SKM-1 (cell line): ENCODE measurements at regions not wholly inside any gene's neighbourhood (a gene's known extent, or its start where the extent isn't known, plus 50 kb on each side); places are given as distances from the start of the nearest gene placed in this dataset.

Experiments
- DNase-seq: peaks from one replicate; lab custom pipeline; 2025; ENCODE audit not compliant: unreplicated experiment; lab: John Stamatoyannopoulos, UW

DNA sequence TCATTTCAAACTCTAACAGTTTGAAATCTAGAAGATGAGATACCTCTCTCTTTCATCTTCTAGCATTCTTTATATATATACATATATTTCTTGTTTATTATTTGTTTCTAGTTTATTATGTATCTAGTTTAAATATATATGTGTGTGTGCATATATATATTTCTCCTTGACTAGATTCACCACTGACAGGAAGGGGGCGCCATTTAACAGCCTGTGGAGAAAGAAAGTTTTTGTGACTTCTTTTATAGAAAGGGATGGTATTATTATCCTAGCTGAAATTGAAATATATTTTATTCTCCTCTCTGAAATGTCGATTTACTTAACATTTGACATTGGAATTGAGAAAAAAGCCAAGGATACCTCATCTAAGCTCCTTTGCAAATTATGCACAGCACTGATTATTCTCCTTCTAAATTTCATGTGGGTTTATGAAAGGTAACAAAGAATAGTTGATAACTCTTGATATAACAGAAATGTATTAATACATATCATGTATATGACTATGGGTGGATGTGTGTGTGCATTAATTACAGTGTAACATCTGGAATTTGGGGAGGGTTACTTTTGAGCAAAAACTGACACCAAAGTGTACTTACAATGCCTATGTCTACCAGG, 160.7 kb upstream of the NT5C1B start:
- peak; percentile 4 for DNase-seq

DNA sequence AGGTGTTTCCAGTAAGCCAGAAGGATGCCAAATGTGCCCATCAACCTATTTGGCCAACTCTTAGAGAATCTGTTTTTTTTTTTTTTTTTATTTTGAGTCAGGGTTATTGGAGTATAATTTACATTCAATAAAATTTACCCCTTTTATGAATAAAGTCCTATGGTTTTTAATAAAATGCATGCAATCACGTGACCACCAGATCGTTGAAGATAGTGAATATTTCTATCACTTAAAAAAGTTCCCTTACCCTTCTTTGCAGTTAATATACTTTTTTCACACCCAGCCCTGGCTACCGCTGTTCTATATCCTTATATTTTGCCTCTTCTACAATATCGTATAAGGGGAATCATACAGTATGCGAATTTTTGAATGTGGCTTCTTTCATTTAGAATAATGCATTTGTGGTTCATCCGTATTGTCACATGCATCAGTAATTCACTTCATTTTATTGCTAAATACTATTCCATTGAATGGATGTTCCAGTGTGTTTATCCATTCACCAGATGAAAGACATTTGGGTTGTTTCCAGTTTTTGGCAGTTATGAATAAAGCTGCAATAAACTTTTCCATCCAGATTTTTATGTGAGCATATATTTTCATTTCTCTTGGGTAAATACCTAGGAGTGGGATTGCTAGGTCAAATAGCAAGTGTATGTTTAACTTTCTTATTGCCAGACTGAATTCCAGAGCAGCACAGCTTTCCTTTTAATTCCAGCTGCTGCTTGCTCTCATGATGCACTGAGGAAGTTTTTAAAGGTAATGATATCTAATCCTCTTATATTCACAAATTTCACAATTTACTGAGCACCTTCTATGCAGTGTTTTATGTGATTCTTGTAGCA, 156.3 kb upstream of the NT5C1B start:
- DNase-seq, result no peak

DNA sequence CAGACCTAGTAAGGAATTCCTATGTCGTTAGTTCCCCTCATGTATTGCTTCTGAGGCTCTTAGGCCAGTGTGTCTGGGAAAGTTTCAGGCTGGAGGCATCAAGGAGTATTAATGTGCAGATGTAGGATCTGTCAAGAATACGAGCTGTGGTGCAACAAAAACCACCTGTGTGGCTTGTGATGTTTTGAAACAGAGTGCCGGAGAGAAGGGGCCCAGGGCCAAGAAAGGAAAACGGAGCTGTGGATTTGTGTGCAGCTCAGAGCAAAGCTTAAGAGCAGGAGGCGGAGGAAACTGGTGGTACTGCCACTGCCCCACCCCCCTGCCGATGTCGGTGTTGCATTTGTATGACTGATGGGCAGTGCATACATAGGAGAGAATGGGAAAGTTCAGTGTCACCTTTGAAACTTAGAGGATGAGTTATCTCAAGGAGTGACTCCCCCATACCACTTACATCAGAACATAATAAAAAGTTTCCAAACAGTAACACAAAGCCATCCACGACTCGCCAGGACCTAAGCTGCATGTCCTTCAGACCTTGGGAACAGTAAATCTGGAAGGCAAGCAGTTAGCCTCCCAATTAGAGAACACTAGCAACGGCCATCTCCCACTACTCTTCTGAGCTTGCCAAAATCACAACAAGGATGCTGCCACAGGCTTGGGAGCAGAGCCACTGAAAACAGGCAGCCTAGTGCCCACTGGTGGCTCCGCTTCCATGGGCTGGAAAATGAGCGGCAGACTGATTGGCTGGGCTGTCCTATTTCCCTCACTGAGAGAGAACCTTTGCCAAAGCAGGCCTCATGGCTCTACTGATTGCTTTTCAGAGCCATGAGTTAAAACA, 152.7 kb upstream of the NT5C1B start:
- DNase-seq, result no peak

DNA sequence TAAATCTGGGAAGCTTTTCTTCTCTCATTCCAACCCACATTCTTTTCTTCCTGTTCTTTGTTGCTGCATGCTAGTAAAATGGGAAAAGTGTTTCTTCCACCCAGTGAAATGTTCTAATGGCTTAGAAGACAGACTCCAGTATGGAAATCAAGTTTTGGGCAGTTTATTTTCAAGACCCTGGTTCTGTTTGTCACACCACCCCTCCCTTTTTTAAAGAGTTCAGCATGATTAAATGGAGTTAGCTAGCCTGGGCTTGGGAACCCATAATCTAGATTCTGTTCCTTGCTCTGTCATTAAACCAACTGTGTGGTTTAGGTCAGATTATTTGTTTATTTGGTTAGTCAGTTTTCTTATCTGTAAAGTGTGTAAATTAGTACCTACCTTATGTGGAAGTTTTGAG, 151.8 kb upstream of the NT5C1B start:
- DNase-seq, result no peak

DNA sequence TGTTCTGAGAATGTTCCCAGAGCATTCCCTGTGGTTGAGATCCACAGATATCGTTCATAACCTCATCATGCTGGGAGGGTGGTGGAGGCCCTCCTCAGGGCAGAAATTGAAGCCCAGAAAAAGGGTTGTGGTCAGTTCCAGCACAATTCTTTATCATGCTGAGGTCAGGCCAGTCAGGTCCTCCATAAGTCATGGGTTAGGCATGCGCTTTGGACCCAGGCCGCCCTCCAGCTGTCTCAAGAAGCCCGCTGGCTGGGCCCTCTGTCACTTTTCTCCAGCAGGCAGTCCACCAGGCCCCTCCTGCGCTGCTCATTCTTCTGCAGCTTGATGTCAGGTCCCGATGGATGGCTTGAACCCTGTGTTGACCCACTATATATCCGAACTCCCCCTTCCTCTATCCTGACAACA, 151.1 kb upstream of the NT5C1B start:
- DNase-seq, result no peak

DNA sequence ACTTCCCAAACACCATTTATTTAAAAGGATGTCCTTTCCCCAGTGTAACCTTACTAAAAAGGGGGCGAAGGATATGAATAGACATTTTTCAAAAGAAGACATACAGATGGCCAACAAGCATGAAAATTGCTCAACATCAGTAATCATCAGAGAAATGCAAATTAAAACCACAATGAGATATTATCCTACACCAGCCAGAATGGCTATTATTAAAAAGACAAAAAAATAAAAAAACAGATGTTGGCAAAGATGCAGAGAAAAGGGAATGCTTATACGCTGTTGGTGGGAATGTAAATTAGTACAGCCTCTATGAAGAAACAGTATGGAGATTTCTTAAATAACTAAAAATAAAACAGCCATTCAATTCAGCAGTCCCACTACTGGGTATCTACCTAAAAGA, 142.3 kb upstream of the NT5C1B start:
- no peak for DNase-seq

DNA sequence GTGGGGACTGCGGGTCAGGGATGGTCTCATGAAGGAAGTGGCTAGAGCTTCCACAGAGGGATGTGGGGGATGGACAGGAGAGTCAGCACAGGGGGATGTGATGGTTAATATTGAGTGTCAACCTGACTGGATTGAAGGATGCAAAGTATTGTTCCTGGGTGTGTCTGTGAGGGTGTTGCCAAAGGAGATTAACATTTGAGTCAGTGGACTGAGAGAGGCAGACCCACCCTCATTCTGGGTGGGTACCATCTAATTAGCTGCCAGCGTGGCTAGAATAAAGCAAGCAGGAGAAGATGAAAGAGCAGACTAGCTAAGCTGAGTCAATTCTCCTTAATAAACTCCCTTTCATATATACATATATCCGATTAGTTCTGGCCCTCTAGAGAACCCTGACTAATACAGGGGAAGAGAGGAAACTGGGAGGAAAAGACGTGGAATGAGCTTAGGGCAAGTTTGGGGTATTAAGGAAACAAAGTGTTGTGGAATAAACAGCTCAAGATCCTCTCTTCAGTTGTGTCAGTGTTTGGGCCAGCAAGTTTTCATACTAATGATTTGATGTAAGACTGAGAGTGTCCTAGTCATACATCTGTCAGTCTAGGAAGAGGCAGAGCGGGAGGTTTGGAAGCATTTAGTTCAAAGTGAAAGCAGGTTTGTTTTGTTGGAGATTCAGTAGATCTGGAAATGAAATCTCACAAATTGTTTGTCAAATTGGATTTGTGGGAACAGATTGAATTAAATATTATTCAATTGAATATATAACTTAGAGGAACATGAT, 135.2 kb upstream of the NT5C1B start:
- DNase-seq, result no peak

DNA sequence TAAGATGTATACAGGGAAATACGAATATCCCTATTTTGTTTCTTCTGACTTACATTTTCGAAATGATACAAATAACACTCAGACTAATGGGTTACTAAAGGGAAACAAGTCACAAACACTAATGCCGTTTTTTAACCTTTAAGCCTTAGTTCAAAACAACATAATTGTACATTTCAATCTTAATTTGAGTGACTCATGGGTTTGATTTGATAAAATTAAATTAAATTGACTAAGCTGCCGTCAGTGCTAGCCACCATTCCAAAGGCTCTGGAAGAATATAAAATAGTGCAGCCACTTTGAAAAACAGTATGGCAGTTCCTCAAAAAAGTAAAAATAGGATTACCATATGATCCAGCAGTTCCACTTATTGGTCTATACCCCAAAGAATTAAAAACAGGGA, 133.8 kb upstream of the NT5C1B start:
- DNase-seq, result no peak

DNA sequence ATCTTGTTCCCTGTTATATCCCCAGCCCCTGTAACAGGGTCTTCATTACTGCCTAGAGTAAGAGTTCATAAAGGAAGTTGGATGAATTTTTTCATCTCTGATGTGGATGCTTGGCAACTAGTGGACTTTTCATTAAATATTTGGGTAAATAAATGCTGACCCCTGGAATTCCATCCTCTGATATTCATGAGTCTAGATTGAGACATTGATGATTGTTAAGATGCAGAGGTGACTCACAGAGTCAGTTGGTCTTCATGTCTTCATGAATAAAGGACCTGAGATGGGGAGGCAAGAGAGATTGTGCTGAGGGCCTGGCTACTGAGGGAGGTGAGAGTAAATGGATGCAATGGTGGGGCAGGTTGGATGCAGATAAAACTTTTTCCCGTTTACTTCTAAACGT, 132.7 kb upstream of the NT5C1B start:
- DNase-seq, result no peak

DNA sequence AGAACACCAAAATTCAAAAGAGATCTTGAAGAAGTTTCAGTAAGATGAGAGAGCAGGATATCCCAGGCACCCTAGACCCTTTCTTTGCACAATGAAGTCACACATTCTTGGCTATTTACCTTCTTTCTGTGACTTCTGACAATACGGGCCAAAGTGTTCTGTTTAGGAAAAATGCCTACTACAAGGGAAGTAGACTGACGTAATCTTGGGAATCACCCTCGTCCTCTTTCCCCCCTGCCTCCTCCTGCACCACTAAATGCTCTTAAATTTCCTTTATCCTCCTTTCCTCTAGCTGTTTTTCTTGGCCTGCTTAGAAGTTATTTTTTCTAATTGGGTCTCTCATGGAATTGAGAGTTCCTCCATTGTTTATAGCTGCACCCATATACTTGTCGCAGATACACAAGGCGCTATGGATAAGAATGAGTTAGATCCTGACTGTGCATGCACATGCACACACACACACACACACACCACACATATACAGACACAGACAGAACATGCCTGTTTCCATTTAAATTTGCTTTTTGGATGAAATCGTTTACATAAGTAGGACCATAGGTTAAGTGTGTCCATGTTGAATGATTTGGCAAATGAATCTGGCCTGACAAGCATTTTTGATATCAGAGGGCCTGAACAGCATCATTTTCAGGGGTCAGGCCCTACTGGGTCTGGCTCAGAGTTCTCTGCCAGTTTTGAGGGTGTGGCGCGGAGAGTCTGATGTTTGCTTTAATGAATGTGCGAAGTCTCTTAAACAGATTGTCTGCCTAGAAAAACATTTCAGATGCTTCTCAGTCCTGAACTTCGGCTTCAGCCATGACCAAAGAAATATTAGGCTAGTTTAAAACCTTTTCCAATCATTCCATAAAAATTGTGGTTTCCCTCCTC, 131.9 kb upstream of the NT5C1B start:
- DNase-seq, result no peak

DNA sequence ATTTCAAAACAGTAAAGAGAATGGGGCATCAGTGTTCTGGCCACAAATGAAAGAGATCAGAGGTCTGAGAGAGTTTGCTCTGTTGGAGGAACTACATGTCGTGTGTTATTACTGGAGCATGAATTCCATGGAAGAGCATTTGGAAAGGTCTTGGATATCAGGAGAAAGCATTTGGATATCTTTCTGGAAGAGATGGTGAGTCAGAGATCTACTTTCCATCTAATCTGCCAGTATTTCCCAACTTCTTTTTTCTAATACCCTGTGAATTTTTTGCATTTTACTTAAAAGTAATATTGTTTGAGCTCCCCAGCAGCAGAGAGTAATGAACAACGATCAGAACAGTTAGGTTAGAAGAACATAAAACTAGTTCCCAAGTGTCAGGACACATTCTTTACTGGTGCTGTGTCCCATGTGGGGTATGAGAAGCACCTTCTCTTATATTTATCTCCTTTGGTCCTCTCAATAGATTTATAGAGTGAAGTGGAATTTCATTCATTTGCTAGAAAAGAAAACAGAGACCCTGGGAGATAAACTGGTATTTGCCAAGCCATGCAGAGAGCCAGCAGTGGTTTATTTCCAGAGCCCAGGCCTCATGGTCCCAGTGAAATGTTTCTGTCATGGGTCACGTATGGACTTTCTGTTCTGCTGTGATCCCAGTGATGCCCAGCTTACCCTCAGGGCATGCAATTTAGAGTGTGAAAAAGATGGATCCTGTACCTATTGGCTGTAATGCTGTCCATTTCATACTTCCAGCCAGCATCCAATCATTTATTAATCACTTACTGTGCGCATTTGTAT, 130.8 kb upstream of the NT5C1B start:
- DNase-seq, result no peak

DNA sequence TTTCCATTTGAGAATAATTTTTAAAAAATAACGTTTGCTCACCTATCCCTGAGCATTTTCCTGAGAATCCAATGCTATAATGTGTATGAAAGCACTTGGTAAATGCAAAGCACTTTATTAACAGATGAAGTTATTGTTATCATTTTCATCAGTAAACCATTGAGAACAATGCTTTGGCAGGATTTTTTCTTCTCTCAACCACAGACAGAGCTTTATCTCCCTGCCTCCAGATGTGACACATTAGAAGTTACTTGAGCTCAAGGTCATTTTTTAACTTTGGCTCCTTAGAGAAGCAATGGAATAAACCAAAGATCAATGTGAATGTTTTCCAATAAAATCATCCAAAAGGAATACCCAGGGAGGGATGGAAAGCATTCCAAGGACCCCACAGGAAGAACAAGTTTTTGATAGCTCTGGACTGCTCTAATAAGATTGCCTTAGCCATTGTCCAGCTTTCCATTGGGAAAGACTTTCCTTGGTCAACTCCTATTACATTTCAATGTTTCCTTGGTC, 118.9 kb upstream of the NT5C1B start:
- no peak for DNase-seq

DNA sequence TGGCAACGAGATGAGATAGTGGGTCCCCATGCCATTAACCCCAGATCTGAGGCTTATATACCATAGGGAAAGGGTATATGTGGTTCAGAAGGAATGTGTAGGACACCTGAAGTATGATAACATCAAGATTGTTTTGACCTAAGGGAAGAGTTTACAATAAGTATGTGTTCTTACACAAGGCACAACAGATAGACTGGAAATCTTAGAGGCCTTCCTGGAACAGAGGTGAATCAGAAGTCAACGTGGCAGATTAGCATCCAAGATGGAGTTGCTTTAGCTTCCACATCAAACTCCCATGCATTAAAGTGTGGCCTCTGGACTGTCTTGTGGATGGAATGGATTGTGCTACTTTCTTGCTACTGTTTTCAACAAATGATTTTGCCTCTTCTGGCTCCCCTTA, 116.6 kb upstream of the NT5C1B start:
- DNase-seq, result no peak

DNA sequence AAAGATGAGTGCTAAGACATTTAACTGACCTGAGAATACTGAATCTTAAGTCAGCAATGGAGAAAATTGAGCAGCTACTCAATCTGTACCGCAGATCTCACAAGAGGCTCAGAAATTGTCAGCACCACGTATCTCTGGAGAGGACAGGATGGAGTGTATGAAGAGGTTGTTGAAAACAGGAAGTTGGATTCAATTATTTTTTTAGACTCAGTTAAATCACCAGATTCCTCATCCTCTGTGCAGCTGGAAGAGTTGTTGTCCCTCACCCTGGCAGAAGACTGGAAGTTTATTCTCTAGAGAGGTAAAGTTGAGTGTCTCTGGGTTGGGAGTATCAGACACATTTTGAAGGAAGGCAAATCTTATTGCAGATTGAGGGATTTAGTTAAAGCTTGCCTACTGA, 114.9 kb upstream of the NT5C1B start:
- DNase-seq, result no peak

DNA sequence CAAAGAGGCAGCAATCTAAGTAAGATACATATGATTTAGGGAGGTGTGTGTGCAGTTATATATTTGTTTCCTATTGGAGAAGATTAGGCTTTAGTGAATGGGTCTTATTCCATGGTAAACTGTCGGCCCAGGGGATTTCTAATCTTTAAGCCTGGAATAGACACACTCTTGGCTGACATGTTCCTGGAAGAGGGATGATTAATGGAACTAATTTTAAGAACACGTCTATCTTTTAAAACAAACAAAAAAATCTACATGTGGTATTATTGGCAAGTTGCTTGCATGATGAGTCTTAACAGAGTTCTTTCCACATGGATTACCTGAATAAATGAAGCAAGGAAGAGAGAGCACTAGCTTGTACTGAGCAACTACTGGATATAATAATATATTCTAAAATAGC, 114.2 kb upstream of the NT5C1B start:
- no peak for DNase-seq

DNA sequence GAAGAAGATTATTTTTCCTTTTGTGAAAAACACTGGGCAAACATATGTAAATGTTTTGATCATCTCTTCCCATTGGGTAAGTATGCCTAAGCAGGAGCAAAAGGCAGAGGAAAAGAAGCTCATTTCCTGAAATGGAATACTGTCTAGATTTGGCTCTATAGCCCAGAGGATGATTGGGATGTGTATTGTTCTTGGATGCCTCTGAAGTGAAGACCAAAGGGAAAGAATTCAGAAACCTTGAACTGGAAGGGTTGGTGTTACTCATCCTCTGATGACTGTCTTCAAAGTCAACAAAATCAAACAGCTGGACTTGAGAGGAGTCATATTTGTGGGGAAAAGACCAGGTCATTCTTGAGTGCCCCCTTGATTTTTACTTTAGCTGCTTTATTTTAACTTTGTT, 112.6 kb upstream of the NT5C1B start:
- no peak for DNase-seq

DNA sequence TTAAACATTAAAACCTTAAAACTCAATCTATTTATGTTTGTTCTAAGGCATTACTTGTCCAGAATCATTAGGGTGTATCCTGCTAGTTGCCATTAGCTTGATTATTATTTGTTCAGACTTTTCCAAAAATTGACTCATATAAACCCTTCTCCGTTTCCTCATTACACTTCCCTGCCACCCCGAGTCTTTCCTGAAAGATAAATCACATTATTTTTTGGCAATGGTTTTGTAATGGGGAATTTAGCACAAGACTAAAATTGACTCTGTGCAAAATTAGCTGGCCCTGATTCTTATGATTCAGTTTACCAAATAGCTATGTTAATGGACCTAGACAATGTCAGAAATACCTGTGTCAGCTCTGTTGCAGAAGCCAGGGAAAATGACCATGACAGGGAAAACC, 112.2 kb upstream of the NT5C1B start:
- DNase-seq, result no peak

DNA sequence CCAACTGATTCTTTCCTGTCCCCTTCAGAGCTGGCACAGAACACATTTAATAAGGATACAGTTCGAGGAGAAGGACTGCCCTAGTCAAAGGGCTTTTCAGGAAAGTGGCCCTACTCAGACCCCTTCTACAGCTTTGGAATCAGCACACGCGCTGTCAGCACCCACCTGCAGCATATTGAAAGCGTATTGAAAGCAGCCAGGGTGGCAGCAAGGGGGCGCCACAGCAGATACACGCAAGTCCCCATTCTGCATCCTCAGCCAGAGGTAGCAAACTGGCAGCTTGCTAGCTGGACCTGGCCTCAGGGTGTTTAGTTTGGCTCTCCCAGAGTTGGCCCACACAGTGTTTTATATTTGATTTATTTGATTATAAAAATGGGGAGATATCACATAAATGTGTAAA, 101.0 kb upstream of the NT5C1B start:
- DNase-seq, result no peak
